HCT116 (cell line): ENCODE measurements at regions not wholly inside any gene's neighbourhood (a gene's known extent, or its start where the extent isn't known, plus 50 kb on each side); places are given as distances from the start of the nearest gene placed in this dataset.

ENCODE experiments used
- ATAC-seq: fragments of 200-7000 bp; cut with Tn5 transposase; 2 replicates; pipeline ENCODE4 v1.9.1; 2020; ENCODE audit warnings: mild to moderate bottlenecking, moderate library complexity
- BruUV-seq: library from RNA; stranded (reverse); fragments of 400-500 nt; replicated peaks from 2 replicates; lab custom pipeline; 2021; lab: Mats Ljungman, UMichigan
- CTCF ChIA-PET: fragments of 300-600 bp; sonication (Branson Sonifier 250); formaldehyde crosslinking; loops from one replicate; lab custom pipeline; 2021; ENCODE audit warnings: antibody characterized with exemption; lab: Charles Lee
- POLR2A ChIA-PET: fragments of 300-600, 350-600 bp; sonication (Branson Sonifier 250); formaldehyde crosslinking; loops from one replicate; lab custom pipeline; 2021; ENCODE audit warnings: antibody characterized with exemption; lab: Charles Lee
- RAD21 ChIA-PET, 2 experiments: fragments of 300-600 bp; sonication (Branson Sonifier 250); formaldehyde crosslinking; loops; one replicate each; lab custom pipeline; 2023; ENCODE audit warnings: low total read pairs in 2 of 2; ENCODE audit not compliant: uncharacterized antibody in 2 of 2, unreplicated experiment in 2 of 2, low non-redundant PET in 1 of 2; lab: Charles Lee
- DNase-seq: peaks from one replicate; pipeline ENCODE4 v3.0.0-alpha.2; 2010; ENCODE audit warnings: low read depth, low spot score
- H2AFZ ChIP-seq: fragments of 200-600 bp; shearing (Covaris generic), sonication (generic); 2 replicates; pipeline ENCODE4 v1.6.1; 2017; ENCODE audit warnings: low read depth, mixed run types, mixed read lengths, antibody characterized with exemption, low read length; ENCODE audit not compliant: poor library complexity, severe bottlenecking
- H3K27ac ChIP-seq: 2 replicates; pipeline ENCODE4 v1.5.1; 2012; ENCODE audit warnings: low read depth, low read length
- H3K27me3 ChIP-seq: fragments of 200-600 bp; sonication (generic); 2 replicates; pipeline ENCODE4 v1.6.1; 2016; ENCODE audit warnings: mixed run types, low read length, mixed read lengths; ENCODE audit not compliant: insufficient read depth
- H3K36me3 ChIP-seq, 2 experiments: fragments of 200-500 bp in 1 of 2; fragments of 200-600 bp in 1 of 2; sonication (Bioruptor generic) in 1 of 2; sonication (generic) in 1 of 2; 2 replicates each; pipeline versions ENCODE4 v1.5.1 to v1.6.1; 2014 to 2016; ENCODE audit warnings: low read length in 2 of 2, inconsistent platforms in 1 of 2, mixed read lengths in 1 of 2, mixed run types in 1 of 2; ENCODE audit not compliant: insufficient read depth in 2 of 2, control insufficient read depth in 1 of 2
- H3K4me1 ChIP-seq, 2 experiments: fragments of 200-600 bp in 1 of 2; sonication (generic) in 1 of 2; 2 replicates each; pipeline versions ENCODE4 v1.5.1 to v1.6.1; 2012 to 2017; ENCODE audit warnings: low read length in 2 of 2, inconsistent platforms in 1 of 2, mild to moderate bottlenecking in 1 of 2, mixed read lengths in 1 of 2, mixed run types in 1 of 2, moderate library complexity in 1 of 2; ENCODE audit not compliant: insufficient read depth in 2 of 2, control insufficient read depth in 1 of 2
- H3K4me2 ChIP-seq: fragments of 200-600 bp; sonication (generic); 2 replicates; pipeline ENCODE4 v1.6.1; 2017; ENCODE audit warnings: mixed run types, low read length, mixed read lengths
- H3K4me3 ChIP-seq, 2 experiments: fragments of 200-600 bp in 1 of 2; sonication (generic) in 1 of 2; replicated peaks in 1 of 2; 2 replicates each; pipeline ENCODE4 v1.5.1; 2011 to 2016; ENCODE audit warnings: low read length in 2 of 2, control low read depth in 1 of 2, low read depth in 1 of 2, mild to moderate bottlenecking in 1 of 2, mixed read lengths in 1 of 2, mixed run types in 1 of 2
- H3K79me2 ChIP-seq: fragments of 200-600 bp; sonication (generic); 2 replicates; pipeline ENCODE4 v1.6.1; 2017; ENCODE audit warnings: mild to moderate bottlenecking, mixed run types, low read length, moderate library complexity, mixed read lengths; ENCODE audit not compliant: insufficient read depth
- H3K9ac ChIP-seq: fragments of 200-600 bp; sonication (generic); 2 replicates; pipeline ENCODE4 v1.6.1; 2016; ENCODE audit warnings: low read length, mixed read lengths
- H3K9me2 ChIP-seq: fragments of 200-600 bp; sonication (generic), shearing (Covaris generic); 2 replicates; pipeline ENCODE4 v1.6.1; 2017; ENCODE audit warnings: mixed run types, mild to moderate bottlenecking, moderate library complexity; ENCODE audit not compliant: insufficient read depth
- H3K9me3 ChIP-seq, 2 experiments: fragments of 200-500 bp in 1 of 2; fragments of 200-600 bp in 1 of 2; sonication (Bioruptor generic) in 1 of 2; sonication (generic) in 1 of 2; 2 replicates each; pipeline ENCODE4 v1.6.1; 2014 to 2017; ENCODE audit warnings: low read length in 2 of 2, mixed read lengths in 2 of 2, inconsistent platforms in 1 of 2, low read depth in 1 of 2, mild to moderate bottlenecking in 1 of 2, mixed run types in 1 of 2, moderate library complexity in 1 of 2; ENCODE audit not compliant: control insufficient read depth in 1 of 2, insufficient read depth in 1 of 2
- H4K20me1 ChIP-seq: fragments of 200-600 bp; sonication (generic), shearing (Covaris generic); 2 replicates; pipeline ENCODE4 v1.6.1; 2017; ENCODE audit warnings: mixed run types, mild to moderate bottlenecking, moderate library complexity; ENCODE audit not compliant: insufficient read depth
- CEBPB ChIP-seq: IDR thresholded peaks from 2 replicates; pipeline ENCODE4 v1.6.1; 2012; ENCODE audit warnings: low read depth
- EGR1 ChIP-seq: IDR thresholded peaks from 2 replicates; pipeline ENCODE4 v1.6.1; 2012; ENCODE audit warnings: low read depth
- ELF1 ChIP-seq: IDR thresholded peaks from 2 replicates; pipeline ENCODE4 v1.6.1; 2012; ENCODE audit warnings: low read depth, borderline replicate concordance
- EZH2phosphoT487 ChIP-seq: fragments of 200-600 bp; IDR thresholded peaks from 2 replicates; pipeline ENCODE4 v1.6.1; 2018; ENCODE audit warnings: antibody characterized with exemption, borderline replicate concordance
- JUND ChIP-seq: IDR thresholded peaks from 2 replicates; pipeline ENCODE4 v1.6.1; 2012
- SIN3A ChIP-seq: IDR thresholded peaks from 2 replicates; pipeline ENCODE4 v1.6.1; 2012; ENCODE audit warnings: low read depth
- SRF ChIP-seq: IDR thresholded peaks from 2 replicates; pipeline ENCODE4 v1.6.1; 2012; ENCODE audit warnings: low read depth
- YY1 ChIP-seq: IDR thresholded peaks from 2 replicates; pipeline ENCODE4 v1.6.1; 2011; ENCODE audit warnings: low read length, low read depth, moderate library complexity, mild to moderate bottlenecking; ENCODE audit not compliant: insufficient replicate concordance; ENCODE audit errors: extremely low read depth
- ZNF274 ChIP-seq: fragments of 200-500 bp; sonication (Bioruptor generic); IDR thresholded peaks from 2 replicates; pipeline ENCODE4 v1.6.1; 2014; ENCODE audit warnings: mild to moderate bottlenecking, low read depth, low read length, inconsistent platforms
- intact Hi-C: fragments of 100-400 bp; cut with micrococcal nuclease; formaldehyde crosslinking; loops from 2 replicates; pipeline ENCODE4 v1.10.0; 2022
- TF ChIP-seq, protein P1 (sequence below): IDR thresholded peaks from 2 replicates; pipeline ENCODE4 v1.6.1; 2011; ENCODE audit warnings: mild to moderate bottlenecking, low read length, moderate library complexity; ENCODE audit not compliant: insufficient replicate concordance; ENCODE audit errors: extremely low read depth
- TF ChIP-seq, protein P2 (sequence below): IDR thresholded peaks from 2 replicates; pipeline ENCODE4 v1.6.1; 2012
- TF ChIP-seq, protein P3 (sequence below), 3 experiments: fragments of 200-600 bp in 1 of 3; sonication (generic) in 1 of 3; IDR thresholded peaks in 2 of 3; conservative IDR thresholded peaks in 1 of 3; 2 replicates each; pipeline ENCODE4 v1.5.1; 2012 to 2017; ENCODE audit warnings: low read depth in 2 of 3, low read length in 2 of 3, antibody characterized with exemption in 1 of 3, borderline replicate concordance in 1 of 3, control low read depth in 1 of 3, mild to moderate bottlenecking in 1 of 3, mixed read lengths in 1 of 3, mixed run types in 1 of 3, moderate library complexity in 1 of 3; ENCODE audit not compliant: insufficient read depth in 1 of 3
- TF ChIP-seq, protein P4 (sequence below): IDR thresholded peaks from 2 replicates; pipeline ENCODE4 v1.6.1; 2012; ENCODE audit warnings: low read depth

DNA sequence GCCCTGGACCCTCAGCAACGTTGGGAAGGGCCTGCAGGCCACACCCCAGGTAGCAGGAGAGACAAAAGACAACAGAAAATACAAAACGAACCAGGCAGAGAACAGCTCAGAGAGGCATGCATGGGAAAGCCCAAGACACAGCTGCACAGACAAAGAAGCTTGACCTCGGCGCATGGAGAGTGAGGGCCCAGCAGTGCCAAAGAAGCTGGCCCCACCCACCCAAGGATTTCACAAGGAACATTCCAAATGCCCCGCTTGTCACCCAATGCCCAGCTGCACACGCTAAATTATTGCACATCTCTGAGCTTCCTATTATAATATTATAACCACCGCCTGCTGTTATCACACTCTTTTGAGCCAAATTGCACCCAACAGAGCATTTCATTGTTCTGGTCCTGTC lies 147.7 kb upstream of the TBL1X start:
- intact Hi-C loops, result no loop called here
- H3K4me2 ChIP-seq, result no peak overlapping the region
- no peaks in the 10 kb centered on the region for H3K9me3 ChIP-seq
- no TSS peak for BruUV-seq
- POLR2A ChIA-PET, result no interaction called here
- H3K4me3 ChIP-seq, result no peak overlapping the region
- H4K20me1 ChIP-seq, result no peaks in the 10 kb centered on the region
- RAD21 ChIA-PET, result no interaction called here
- no peak overlapping the region for H2AFZ ChIP-seq
- H3K27me3 ChIP-seq, result no peaks in the 10 kb centered on the region
- H3K79me2 ChIP-seq, result no peaks in the 10 kb centered on the region
- CTCF ChIA-PET, result no interaction called here
- H3K9ac ChIP-seq, result no peak overlapping the region
- no peak for DNase-seq
- no peak for ATAC-seq
- H3K36me3 ChIP-seq, result no peaks in the 10 kb centered on the region
- H3K9me2 ChIP-seq, result no peaks in the 10 kb centered on the region
- H3K27ac ChIP-seq, result no peak overlapping the region
- TF ChIP-seq EGR1, result no peak
- no peak for TF ChIP-seq SRF
- TF ChIP-seq CEBPB, result no peak
- no peak for TF ChIP-seq ELF1
- TF ChIP-seq, all 23 proteins: peak for 0
- no peaks in the 10 kb centered on the region for H3K4me1 ChIP-seq

DNA sequence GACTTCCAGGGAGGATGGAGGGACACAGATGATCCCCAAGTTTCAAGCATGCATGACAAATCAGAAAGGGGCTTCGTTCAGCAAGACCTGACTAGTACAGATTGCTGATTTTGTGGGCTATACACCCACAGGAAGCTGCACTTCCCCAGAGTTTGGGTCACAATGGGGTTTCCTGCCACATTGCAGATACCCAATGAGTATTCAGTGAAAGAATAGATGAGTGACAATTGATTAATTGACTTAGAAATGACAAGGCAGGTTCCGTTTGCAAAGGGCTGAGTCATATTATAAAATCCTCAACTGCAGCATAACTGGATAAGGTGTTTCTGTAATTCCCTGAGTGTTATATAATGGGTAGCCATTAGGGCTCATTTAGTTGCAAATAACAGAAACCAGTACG lies 146.6 kb upstream of the TBL1X start:
- ChIA-PET POLR2A (no interaction called here), CTCF (no interaction called here), RAD21 (no interaction called here)
- intact Hi-C loops, result no loop called here
- DNase-seq, result no peak
- H2AFZ ChIP-seq, result no peak overlapping the region
- H3K27ac ChIP-seq, result no peak overlapping the region
- no peak overlapping the region for H3K9ac ChIP-seq
- ATAC-seq, result no peak
- no peaks in the 10 kb centered on the region for H3K36me3 ChIP-seq
- H4K20me1 ChIP-seq, result no peaks in the 10 kb centered on the region
- H3K9me2 ChIP-seq, result no peaks in the 10 kb centered on the region
- BruUV-seq, result no TSS peak
- H3K4me2 ChIP-seq, result no peak overlapping the region
- H3K79me2 ChIP-seq, result no peaks in the 10 kb centered on the region
- no peak overlapping the region for H3K4me3 ChIP-seq
- no peaks in the 10 kb centered on the region for H3K9me3 ChIP-seq
- TF ChIP-seq, protein P1, sequence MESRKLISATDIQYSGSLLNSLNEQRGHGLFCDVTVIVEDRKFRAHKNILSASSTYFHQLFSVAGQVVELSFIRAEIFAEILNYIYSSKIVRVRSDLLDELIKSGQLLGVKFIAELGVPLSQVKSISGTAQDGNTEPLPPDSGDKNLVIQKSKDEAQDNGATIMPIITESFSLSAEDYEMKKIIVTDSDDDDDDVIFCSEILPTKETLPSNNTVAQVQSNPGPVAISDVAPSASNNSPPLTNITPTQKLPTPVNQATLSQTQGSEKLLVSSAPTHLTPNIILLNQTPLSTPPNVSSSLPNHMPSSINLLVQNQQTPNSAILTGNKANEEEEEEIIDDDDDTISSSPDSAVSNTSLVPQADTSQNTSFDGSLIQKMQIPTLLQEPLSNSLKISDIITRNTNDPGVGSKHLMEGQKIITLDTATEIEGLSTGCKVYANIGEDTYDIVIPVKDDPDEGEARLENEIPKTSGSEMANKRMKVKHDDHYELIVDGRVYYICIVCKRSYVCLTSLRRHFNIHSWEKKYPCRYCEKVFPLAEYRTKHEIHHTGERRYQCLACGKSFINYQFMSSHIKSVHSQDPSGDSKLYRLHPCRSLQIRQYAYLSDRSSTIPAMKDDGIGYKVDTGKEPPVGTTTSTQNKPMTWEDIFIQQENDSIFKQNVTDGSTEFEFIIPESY, result no peak
- no peak for TF ChIP-seq SRF
- TF ChIP-seq JUND, result no peak
- TF ChIP-seq, protein P2, sequence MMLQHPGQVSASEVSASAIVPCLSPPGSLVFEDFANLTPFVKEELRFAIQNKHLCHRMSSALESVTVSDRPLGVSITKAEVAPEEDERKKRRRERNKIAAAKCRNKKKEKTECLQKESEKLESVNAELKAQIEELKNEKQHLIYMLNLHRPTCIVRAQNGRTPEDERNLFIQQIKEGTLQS, result no peak
- TF ChIP-seq, protein P3, sequence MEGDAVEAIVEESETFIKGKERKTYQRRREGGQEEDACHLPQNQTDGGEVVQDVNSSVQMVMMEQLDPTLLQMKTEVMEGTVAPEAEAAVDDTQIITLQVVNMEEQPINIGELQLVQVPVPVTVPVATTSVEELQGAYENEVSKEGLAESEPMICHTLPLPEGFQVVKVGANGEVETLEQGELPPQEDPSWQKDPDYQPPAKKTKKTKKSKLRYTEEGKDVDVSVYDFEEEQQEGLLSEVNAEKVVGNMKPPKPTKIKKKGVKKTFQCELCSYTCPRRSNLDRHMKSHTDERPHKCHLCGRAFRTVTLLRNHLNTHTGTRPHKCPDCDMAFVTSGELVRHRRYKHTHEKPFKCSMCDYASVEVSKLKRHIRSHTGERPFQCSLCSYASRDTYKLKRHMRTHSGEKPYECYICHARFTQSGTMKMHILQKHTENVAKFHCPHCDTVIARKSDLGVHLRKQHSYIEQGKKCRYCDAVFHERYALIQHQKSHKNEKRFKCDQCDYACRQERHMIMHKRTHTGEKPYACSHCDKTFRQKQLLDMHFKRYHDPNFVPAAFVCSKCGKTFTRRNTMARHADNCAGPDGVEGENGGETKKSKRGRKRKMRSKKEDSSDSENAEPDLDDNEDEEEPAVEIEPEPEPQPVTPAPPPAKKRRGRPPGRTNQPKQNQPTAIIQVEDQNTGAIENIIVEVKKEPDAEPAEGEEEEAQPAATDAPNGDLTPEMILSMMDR (IDR thresholded peaks at IDR 0.05 in 2 of 3, conservative IDR thresholded peaks at IDR 0.05 in 1 of 3; ENCODE audit: borderline replicate concordance in 1 of 3, insufficient read depth in 1 of 3, low read depth in 2 of 3, low read length in 2 of 3), result no peak
- TF ChIP-seq ELF1, result no peak
- TF ChIP-seq, protein P4, sequence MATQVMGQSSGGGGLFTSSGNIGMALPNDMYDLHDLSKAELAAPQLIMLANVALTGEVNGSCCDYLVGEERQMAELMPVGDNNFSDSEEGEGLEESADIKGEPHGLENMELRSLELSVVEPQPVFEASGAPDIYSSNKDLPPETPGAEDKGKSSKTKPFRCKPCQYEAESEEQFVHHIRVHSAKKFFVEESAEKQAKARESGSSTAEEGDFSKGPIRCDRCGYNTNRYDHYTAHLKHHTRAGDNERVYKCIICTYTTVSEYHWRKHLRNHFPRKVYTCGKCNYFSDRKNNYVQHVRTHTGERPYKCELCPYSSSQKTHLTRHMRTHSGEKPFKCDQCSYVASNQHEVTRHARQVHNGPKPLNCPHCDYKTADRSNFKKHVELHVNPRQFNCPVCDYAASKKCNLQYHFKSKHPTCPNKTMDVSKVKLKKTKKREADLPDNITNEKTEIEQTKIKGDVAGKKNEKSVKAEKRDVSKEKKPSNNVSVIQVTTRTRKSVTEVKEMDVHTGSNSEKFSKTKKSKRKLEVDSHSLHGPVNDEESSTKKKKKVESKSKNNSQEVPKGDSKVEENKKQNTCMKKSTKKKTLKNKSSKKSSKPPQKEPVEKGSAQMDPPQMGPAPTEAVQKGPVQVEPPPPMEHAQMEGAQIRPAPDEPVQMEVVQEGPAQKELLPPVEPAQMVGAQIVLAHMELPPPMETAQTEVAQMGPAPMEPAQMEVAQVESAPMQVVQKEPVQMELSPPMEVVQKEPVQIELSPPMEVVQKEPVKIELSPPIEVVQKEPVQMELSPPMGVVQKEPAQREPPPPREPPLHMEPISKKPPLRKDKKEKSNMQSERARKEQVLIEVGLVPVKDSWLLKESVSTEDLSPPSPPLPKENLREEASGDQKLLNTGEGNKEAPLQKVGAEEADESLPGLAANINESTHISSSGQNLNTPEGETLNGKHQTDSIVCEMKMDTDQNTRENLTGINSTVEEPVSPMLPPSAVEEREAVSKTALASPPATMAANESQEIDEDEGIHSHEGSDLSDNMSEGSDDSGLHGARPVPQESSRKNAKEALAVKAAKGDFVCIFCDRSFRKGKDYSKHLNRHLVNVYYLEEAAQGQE, result no peak
- TF ChIP-seq EZH2phosphoT487, result no peak
- no peak for TF ChIP-seq YY1
- TF ChIP-seq ZNF274, result no peak
- TF ChIP-seq SIN3A, result no peak
- no peaks in the 10 kb centered on the region for H3K27me3 ChIP-seq
- H3K4me1 ChIP-seq, result no peaks in the 10 kb centered on the region
